CD14-positive monocyte (primary cell): ENCODE measurements at regions not wholly inside any gene's neighbourhood (a gene's known extent, or its start where the extent isn't known, plus 50 kb on each side); places are given as distances from the start of the nearest gene placed in this dataset.

Experiments
- DNase-seq, 3 donors: peaks; one replicate each; pipeline ENCODE4 v3.0.0-alpha.2; 2011 to 2022
- H2AFZ ChIP-seq: 2 replicates; pipeline ENCODE4 v1.6.0; 2012; ENCODE audit warnings: mild to moderate bottlenecking, low read depth, low read length, inconsistent platforms; ENCODE audit not compliant: insufficient read depth, poor library complexity, severe bottlenecking
- H3K27ac ChIP-seq, 2 donors: 1 replicate in 1 of 2; 2 replicates in 1 of 2; pipeline ENCODE4 v1.5.1; 2012 to 2013; ENCODE audit warnings: low read length in 2 of 2, control low read depth in 1 of 2, inconsistent platforms in 1 of 2, low read depth in 1 of 2, mild to moderate bottlenecking in 1 of 2
- H3K27me3 ChIP-seq, 2 donors: one replicate each; pipeline versions ENCODE4 v1.6.0 to v1.6.1; 2011 to 2013; ENCODE audit warnings: low read length in 2 of 2; ENCODE audit not compliant: control insufficient read depth in 2 of 2, insufficient read depth in 2 of 2
- H3K36me3 ChIP-seq, 2 donors: replicated peaks in 1 of 2; 1 replicate in 1 of 2; 2 replicates in 1 of 2; pipeline versions ENCODE4 v1.5.1 to v1.6.1; 2012 to 2013; ENCODE audit warnings: low read length in 2 of 2, control low read depth in 1 of 2, inconsistent platforms in 1 of 2, mild to moderate bottlenecking in 1 of 2; ENCODE audit not compliant: insufficient read depth in 2 of 2, control insufficient read depth in 1 of 2
- H3K4me1 ChIP-seq, 2 donors: 1 replicate in 1 of 2; 2 replicates in 1 of 2; pipeline versions ENCODE4 v1.5.1 to v1.6.1; 2012 to 2013; ENCODE audit warnings: low read length in 2 of 2, control low read depth in 1 of 2, inconsistent platforms in 1 of 2, mild to moderate bottlenecking in 1 of 2, moderate library complexity in 1 of 2; ENCODE audit not compliant: insufficient read depth in 2 of 2, control insufficient read depth in 1 of 2
- H3K4me2 ChIP-seq: replicated peaks from 2 replicates; pipeline ENCODE3; 2012; ENCODE audit warnings: low read length, moderate library complexity, mild to moderate bottlenecking; ENCODE audit not compliant: poor library complexity, severe bottlenecking; ENCODE audit errors: extremely low read depth
- H3K4me3 ChIP-seq, 3 experiments: fragments of 200-600 bp in 1 of 3; sonication (generic) in 1 of 3; replicated peaks in 1 of 3; 1 replicate in 2 of 3; 2 replicates in 1 of 3; pipeline ENCODE4 v1.5.1; 2011 to 2013; ENCODE audit warnings: low read length in 3 of 3, mild to moderate bottlenecking in 3 of 3, control low read depth in 2 of 3, low read depth in 2 of 3, inconsistent platforms in 1 of 3, moderate library complexity in 1 of 3
- H3K79me2 ChIP-seq: 2 replicates; pipeline ENCODE4 v1.6.0; 2012; ENCODE audit warnings: mild to moderate bottlenecking, control low read depth, inconsistent platforms, low read length, moderate library complexity; ENCODE audit not compliant: insufficient read depth
- H3K9ac ChIP-seq: 2 replicates; pipeline ENCODE4 v1.6.0; 2017; ENCODE audit warnings: low read length, mild to moderate bottlenecking; ENCODE audit not compliant: insufficient read depth, poor library complexity, severe bottlenecking
- H3K9me3 ChIP-seq, 2 donors: replicated peaks in 1 of 2; 1 replicate in 1 of 2; 2 replicates in 1 of 2; pipeline versions ENCODE4 v1.5.1 to v1.6.1; 2012 to 2013; ENCODE audit warnings: low read length in 2 of 2, control low read depth in 1 of 2; ENCODE audit not compliant: control insufficient read depth in 1 of 2, insufficient read depth in 1 of 2
- H4K20me1 ChIP-seq: 2 replicates; pipeline ENCODE4 v1.6.0; 2012; ENCODE audit warnings: mild to moderate bottlenecking, low read length, control low read depth, moderate library complexity; ENCODE audit not compliant: insufficient read depth
- H3K27ac Mint-ChIP-seq, 7 donors: one replicate each; pipeline ENCODE4 v1.8.0; 2020; ENCODE audit warnings: mild to moderate bottlenecking in 7 of 7, mixed read lengths in 7 of 7, moderate library complexity in 6 of 7, inconsistent platforms in 2 of 7
- H3K27me3 Mint-ChIP-seq, 3 donors: one replicate each; pipeline ENCODE4 v1.8.0; 2021 to 2022; ENCODE audit warnings: low read depth in 3 of 3, mild to moderate bottlenecking in 3 of 3, mixed read lengths in 3 of 3, moderate library complexity in 3 of 3, inconsistent platforms in 1 of 3
- H3K36me3 Mint-ChIP-seq, 2 donors: one replicate each; pipeline ENCODE4 v1.8.0; 2020; ENCODE audit warnings: mixed read lengths in 2 of 2, inconsistent platforms in 1 of 2, mild to moderate bottlenecking in 1 of 2
- H3K4me1 Mint-ChIP-seq: one replicate; pipeline ENCODE4 v1.8.0; 2020; ENCODE audit warnings: mild to moderate bottlenecking, mixed read lengths
- H3K4me3 Mint-ChIP-seq, 2 donors: one replicate each; pipeline ENCODE4 v1.8.0; 2020; ENCODE audit warnings: mild to moderate bottlenecking in 2 of 2, mixed read lengths in 2 of 2, moderate library complexity in 1 of 2
- H3K9me3 Mint-ChIP-seq, 7 donors: one replicate each; pipeline ENCODE4 v1.8.0; 2020 to 2022; ENCODE audit warnings: mixed read lengths in 7 of 7, mild to moderate bottlenecking in 6 of 7, moderate library complexity in 6 of 7, inconsistent platforms in 2 of 7
- CTCF ChIP-seq: fragments of 200-600 bp; IDR thresholded peaks from one replicate; pipeline ENCODE4 v1.8.0; 2022; ENCODE audit warnings: antibody characterized with exemption, mild to moderate bottlenecking
- WGBS: methylation state at CpG from one replicate; pipeline ENCODE4 v1.1.5; 2013; ENCODE audit warnings: missing lambda C conversion rate; ENCODE audit not compliant: insufficient coverage; 5-methylcytosine and 5-hydroxymethylcytosine counted together
- intact Hi-C, 2 donors: fragments of 100-400 bp; cut with micrococcal nuclease; formaldehyde crosslinking; loops; one replicate each; pipeline versions ENCODE4 v1.15.0 to v1.15.1; 2023

DNA sequence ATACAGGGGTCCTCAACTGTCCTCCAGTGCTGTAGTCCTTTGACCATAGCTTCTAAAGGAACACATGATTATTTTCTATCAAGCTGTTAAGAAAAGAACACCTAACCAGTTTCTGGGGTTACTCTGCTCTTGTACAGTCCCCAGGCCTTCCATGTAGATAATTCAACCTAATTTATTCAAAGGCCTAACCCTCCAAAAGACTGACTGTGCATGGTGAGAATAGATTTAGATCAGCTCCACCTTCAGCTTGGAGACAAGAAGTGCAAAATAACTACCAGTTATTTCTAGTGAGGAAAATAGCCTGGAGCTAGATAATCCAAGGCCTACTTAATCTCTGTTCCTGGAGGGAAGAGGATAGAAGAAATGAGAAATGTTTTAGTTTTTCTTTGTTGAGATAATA is 87.9 kb downstream of the GMNC start:
- H3K27ac ChIP-seq: no peak overlapping the region
- H3K4me3 Mint-ChIP-seq: no peak overlapping the region
- H3K4me1 Mint-ChIP-seq: no peaks in the 10 kb centered on the region
- intact Hi-C loops: no loop called here
- H3K9ac ChIP-seq: no peak overlapping the region
- peaks cover 0 to 5% of the 10 kb centered on the region in 2 donors for H3K9me3 ChIP-seq
- H3K9me3 Mint-ChIP-seq: peaks cover 0 to 6% (median 2%) of the 10 kb centered on the region in 7 donors
- no peaks in the 10 kb centered on the region for H3K27me3 ChIP-seq
- no peak overlapping the region for H3K4me2 ChIP-seq
- no peaks in the 10 kb centered on the region for H3K27me3 Mint-ChIP-seq
- no peak overlapping the region for H2AFZ ChIP-seq
- no peaks in the 10 kb centered on the region for H3K79me2 ChIP-seq
- no peak overlapping the region for H3K4me3 ChIP-seq
- no peak for DNase-seq
- H3K36me3 ChIP-seq: no peaks in the 10 kb centered on the region
- H3K36me3 Mint-ChIP-seq: no peaks in the 10 kb centered on the region
- no peaks in the 10 kb centered on the region for H3K4me1 ChIP-seq
- H4K20me1 ChIP-seq: no peaks in the 10 kb centered on the region
- no peak for TF ChIP-seq CTCF
- H3K27ac Mint-ChIP-seq: no peak overlapping the region

GRCh38 chr3:190773948-190774347 is 88.5 kb downstream of the GMNC start:
- Histone ChIP-seq H2AFZ (no peak overlapping the region), H3K36me3 (no peaks in the 10 kb centered on the region), H3K4me1 (no peaks in the 10 kb centered on the region), H3K4me3 (no peak overlapping the region), H3K9ac (no peak overlapping the region), H3K4me2 (no peak overlapping the region), H3K79me2 (no peaks in the 10 kb centered on the region), H3K27ac (no peak overlapping the region), H3K9me3 (peaks cover 0 to 5% of the 10 kb centered on the region in 2 donors), H4K20me1 (no peaks in the 10 kb centered on the region), H3K27me3 (no peaks in the 10 kb centered on the region)
- no peak for DNase-seq
- WGBS: 85% methylated on average over 3 of the region's 7 CpGs
- Mint-ChIP-seq H3K4me3 (no peak overlapping the region), H3K4me1 (no peaks in the 10 kb centered on the region), H3K36me3 (no peaks in the 10 kb centered on the region), H3K9me3 (peaks cover 0 to 6% (median 3%) of the 10 kb centered on the region in 7 donors), H3K27ac (no peak overlapping the region), H3K27me3 (no peaks in the 10 kb centered on the region)
- TF ChIP-seq CTCF: no peak
- intact Hi-C loops: no loop called here
